ENCODE measurements at regions not wholly inside any gene's neighbourhood (a gene's known extent, or its start where the extent isn't known, plus 50 kb on each side); places are given as distances from the start of the nearest gene placed in this dataset.

DNA sequence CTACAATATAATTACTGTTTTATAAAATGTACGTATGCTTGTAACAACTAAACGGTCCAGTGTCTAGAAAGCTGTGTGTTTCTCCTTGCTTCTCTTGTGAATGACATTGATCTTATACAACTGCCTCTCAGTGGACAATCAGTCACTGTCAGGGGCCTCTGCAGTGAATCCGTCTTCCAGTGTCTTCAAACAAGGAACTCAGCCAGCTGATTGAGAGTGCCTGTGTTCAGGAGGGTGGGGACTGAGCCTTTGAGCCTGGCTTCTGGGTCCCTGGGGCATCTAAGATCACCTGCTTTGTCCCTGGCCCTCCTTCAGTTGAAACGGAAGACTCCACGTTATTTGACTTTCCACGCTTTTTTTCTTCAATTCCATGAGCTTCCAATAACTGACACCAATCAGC is 133.1 kb upstream of the SFSWAP start:
- H3K27me3 ChIP-seq (replicated peaks) = no peaks in the 10 kb centered on the region
- no peaks in the 10 kb centered on the region for H3K36me3 ChIP-seq (replicated peaks)
- in situ Hi-C loops (cut with HindIII; ENCODE audit: low pct_ligation_motif_present, low sequenced_read_pairs) = no loop called here
- H3K4me3 ChIP-seq (ENCODE audit: low read depth, low read length) = no peak overlapping the region
- H3K27ac ChIP-seq = no peak overlapping the region
- DNase-seq = no peak
- TF ChIP-seq, protein P1, sequence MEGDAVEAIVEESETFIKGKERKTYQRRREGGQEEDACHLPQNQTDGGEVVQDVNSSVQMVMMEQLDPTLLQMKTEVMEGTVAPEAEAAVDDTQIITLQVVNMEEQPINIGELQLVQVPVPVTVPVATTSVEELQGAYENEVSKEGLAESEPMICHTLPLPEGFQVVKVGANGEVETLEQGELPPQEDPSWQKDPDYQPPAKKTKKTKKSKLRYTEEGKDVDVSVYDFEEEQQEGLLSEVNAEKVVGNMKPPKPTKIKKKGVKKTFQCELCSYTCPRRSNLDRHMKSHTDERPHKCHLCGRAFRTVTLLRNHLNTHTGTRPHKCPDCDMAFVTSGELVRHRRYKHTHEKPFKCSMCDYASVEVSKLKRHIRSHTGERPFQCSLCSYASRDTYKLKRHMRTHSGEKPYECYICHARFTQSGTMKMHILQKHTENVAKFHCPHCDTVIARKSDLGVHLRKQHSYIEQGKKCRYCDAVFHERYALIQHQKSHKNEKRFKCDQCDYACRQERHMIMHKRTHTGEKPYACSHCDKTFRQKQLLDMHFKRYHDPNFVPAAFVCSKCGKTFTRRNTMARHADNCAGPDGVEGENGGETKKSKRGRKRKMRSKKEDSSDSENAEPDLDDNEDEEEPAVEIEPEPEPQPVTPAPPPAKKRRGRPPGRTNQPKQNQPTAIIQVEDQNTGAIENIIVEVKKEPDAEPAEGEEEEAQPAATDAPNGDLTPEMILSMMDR (IDR thresholded peaks at IDR 0.05; ENCODE audit: low read depth, low read length, missing control alignments) = no peak

DNA sequence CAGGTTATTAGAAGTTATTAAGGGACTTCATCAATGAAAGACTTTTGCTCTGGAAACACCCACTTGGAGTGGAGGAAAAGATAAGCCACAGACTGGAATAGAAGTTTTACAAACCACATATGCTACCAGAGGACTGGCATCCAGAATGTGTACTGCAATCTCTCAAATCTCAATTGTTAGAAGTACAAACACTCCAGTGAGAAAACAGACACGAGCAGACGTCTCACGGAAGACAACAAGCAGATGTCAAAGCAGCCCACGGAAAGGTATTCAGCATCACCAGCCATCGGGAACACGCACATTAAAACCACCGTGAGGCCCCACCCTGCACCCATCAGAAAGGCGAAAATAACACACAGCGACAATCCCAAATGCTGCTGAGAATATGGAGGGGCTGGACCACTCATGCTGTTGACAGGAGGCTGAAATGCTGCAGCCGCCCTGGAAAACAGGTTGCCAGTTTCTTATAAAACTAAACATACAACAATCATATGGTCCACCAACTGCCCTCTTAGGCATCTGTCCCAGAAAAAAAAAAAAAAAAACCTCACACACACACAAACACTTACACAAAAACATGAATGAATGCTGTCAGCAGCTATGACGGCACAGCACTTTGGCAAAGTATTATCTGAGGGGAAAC is 131.9 kb upstream of the SFSWAP start:
- in situ Hi-C loops (cut with HindIII; ENCODE audit: low pct_ligation_motif_present, low sequenced_read_pairs) = no loop called here
- Histone ChIP-seq H3K36me3 (replicated peaks) (no peaks in the 10 kb centered on the region), H3K4me3 (ENCODE audit: low read depth, low read length) (no peak overlapping the region), H3K27ac (no peak overlapping the region), H3K27me3 (replicated peaks) (no peaks in the 10 kb centered on the region)
- DNase-seq = no peak
- TF ChIP-seq, protein P1 (IDR thresholded peaks at IDR 0.05; ENCODE audit: low read depth, low read length, missing control alignments) = no peak

DNA sequence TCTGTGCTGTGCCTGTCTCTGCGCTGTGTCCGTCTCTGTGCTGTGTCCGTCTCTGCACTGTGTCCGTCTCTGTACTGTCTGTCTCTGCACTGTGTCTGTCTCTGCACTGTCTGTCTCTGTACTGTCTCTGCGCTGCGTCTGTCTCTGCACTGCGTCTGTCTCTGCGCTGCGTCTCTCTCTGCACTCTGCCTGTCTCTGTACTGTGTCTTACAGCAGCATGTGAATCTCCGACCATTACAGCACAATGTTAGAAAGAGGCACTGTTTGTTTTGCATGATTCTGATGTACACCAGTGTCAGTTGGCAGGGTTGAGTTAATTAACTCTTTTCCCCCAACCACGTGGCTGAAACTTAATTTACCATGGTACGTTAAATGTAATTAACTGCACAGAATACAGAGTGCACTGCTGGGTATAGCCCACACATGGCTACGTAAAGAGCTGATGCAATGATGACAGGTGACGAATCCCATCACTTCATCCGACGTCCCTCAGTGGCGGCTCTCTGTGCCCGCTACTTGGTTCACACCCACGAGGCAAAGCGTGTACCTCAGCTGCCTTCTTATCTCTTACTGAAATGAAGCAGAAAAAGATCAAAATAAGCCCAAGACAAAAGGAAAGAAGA is 127.7 kb upstream of the SFSWAP start:
- no peak overlapping the region for H3K27ac ChIP-seq
- H3K36me3 ChIP-seq (replicated peaks) = no peaks in the 10 kb centered on the region
- no peaks in the 10 kb centered on the region for H3K27me3 ChIP-seq (replicated peaks)
- DNase-seq = no peak
- no peak overlapping the region for H3K4me3 ChIP-seq (ENCODE audit: low read depth, low read length)
- TF ChIP-seq, protein P1 (IDR thresholded peaks at IDR 0.05; ENCODE audit: low read depth, low read length, missing control alignments) = no peak
- in situ Hi-C loops (cut with HindIII; ENCODE audit: low pct_ligation_motif_present, low sequenced_read_pairs) = no loop called here

DNA sequence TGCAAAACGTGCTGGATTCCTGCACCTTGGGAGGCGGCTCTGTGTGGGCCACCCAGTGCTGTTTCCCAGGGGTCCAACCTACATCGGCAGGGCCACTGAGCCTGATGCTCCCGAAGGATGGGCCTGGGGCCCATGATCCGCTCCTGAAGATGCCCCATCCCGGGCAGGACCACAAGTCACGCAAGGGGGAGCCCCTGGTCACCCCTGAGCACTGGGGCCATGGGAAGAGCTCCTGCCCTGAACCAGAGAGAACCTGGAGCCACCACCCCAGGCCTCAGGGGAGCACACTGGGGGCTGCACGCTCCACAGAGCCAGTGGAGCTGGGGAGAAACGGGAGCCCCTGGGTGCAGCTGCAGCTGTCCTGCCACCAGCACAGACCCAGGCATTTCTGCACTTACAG is 124.6 kb upstream of the SFSWAP start:
- in situ Hi-C loops (cut with HindIII; ENCODE audit: low pct_ligation_motif_present, low sequenced_read_pairs) = no loop called here
- H3K36me3 ChIP-seq (replicated peaks) = no peaks in the 10 kb centered on the region
- TF ChIP-seq, protein P1 (IDR thresholded peaks at IDR 0.05; ENCODE audit: low read depth, low read length, missing control alignments) = no peak
- no peak overlapping the region for H3K4me3 ChIP-seq (ENCODE audit: low read depth, low read length)
- no peak overlapping the region for H3K27ac ChIP-seq
- no peaks in the 10 kb centered on the region for H3K27me3 ChIP-seq (replicated peaks)
- DNase-seq = no peak

DNA sequence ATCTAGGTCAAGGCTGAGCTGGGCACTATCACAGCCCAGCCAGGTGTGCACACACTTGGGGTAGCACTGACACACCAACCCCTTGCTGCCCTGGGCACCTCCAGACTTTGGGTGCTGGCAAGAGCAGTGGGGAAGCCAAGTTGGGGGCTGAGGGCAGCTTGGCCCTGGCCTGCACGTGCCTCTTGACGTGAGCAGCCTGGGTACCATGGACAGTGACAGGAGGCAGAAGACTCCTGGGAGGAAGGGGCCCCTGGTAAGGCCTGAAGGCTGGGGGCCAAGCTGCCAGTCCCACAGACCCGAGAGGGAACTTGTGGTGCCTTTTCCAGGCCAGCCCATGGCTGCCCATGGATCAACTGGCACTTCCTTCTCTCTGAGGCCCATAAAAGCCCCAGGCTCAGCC is 124.1 kb upstream of the SFSWAP start:
- H3K36me3 ChIP-seq (replicated peaks) = no peaks in the 10 kb centered on the region
- H3K27me3 ChIP-seq (replicated peaks) = no peaks in the 10 kb centered on the region
- DNase-seq = no peak
- in situ Hi-C loops (cut with HindIII; ENCODE audit: low pct_ligation_motif_present, low sequenced_read_pairs) = no loop called here
- TF ChIP-seq, protein P1 (IDR thresholded peaks at IDR 0.05; ENCODE audit: low read depth, low read length, missing control alignments) = no peak
- H3K27ac ChIP-seq = no peak overlapping the region
- H3K4me3 ChIP-seq (ENCODE audit: low read depth, low read length) = no peak overlapping the region

DNA sequence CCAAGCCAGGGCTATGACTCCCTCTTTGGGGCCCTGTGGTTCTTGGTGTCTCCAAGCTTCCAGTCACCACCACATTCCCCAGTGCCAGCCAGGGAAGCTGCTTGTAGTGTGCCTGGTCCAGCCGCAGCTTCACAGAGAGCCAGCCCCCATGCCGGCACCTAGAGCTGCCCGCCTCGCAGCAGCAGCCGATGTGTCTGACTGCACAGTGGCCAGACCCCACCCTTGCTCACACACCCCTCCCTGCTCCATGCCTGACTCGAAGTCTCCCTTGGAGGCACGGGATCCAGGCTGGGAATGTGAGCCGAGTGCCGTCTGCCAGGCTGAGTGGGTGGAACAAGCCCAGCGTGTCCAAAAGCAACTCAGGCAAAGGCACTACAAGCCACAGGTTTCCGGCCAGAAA is 123.3 kb upstream of the SFSWAP start:
- in situ Hi-C loops (cut with HindIII; ENCODE audit: low pct_ligation_motif_present, low sequenced_read_pairs) = no loop called here
- H3K27ac ChIP-seq = no peak overlapping the region
- DNase-seq = no peak
- H3K36me3 ChIP-seq (replicated peaks) = no peaks in the 10 kb centered on the region
- TF ChIP-seq, protein P1 (IDR thresholded peaks at IDR 0.05; ENCODE audit: low read depth, low read length, missing control alignments) = no peak
- H3K27me3 ChIP-seq (replicated peaks) = no peaks in the 10 kb centered on the region
- no peak overlapping the region for H3K4me3 ChIP-seq (ENCODE audit: low read depth, low read length)

Data from brain microvascular endothelial cell (primary cell).